Peyer's patch (tissue), 4 donors: ENCODE measurements at regions not wholly inside any gene's neighbourhood (a gene's known extent, or its start where the extent isn't known, plus 50 kb on each side); places are given as distances from the start of the nearest gene placed in this dataset.

Experiments used
- DNase-seq, 3 donors: peaks; one replicate each; pipeline ENCODE4 v3.0.0-alpha.2; 2017 to 2019
- H3K27ac ChIP-seq, 4 donors: fragments of 200-600 bp; sonication (generic); one replicate each; pipeline ENCODE4 v1.5.1; 2016 to 2019
- H3K27me3 ChIP-seq, 2 donors: fragments of 200-600 bp; sonication (generic); one replicate each; pipeline ENCODE4 v1.5.1; 2019
- H3K36me3 ChIP-seq, 3 donors: fragments of 200-600 bp; sonication (generic); one replicate each; pipeline ENCODE4 v1.5.1; 2016 to 2019
- H3K4me1 ChIP-seq, 4 donors: fragments of 200-600 bp; sonication (generic); one replicate each; pipeline ENCODE4 v1.5.1; 2016 to 2019
- H3K4me3 ChIP-seq, 4 donors: fragments of 200-600 bp; sonication (generic); 1 replicate in 3 of 4; 2 replicates in 1 of 4; pipeline ENCODE4 v1.5.1; 2016 to 2019; ENCODE audit warnings: mild to moderate bottlenecking in 1 of 4
- H3K9me3 ChIP-seq, 4 donors: fragments of 200-600 bp; sonication (generic); one replicate each; pipeline ENCODE4 v1.5.1; 2016 to 2019; ENCODE audit warnings: mild to moderate bottlenecking in 1 of 4
- POLR2A ChIP-seq, 2 donors: fragments of 450-650 bp; IDR thresholded peaks; one replicate each; pipeline ENCODE4 v1.5.1; 2017; ENCODE audit warnings: antibody characterized with exemption in 2 of 2, mild to moderate bottlenecking in 2 of 2, moderate library complexity in 2 of 2
- TF ChIP-seq, protein P1 (sequence below), 6 experiments: fragments of 450-650 bp in 4 of 6; fragments of 200-600 bp in 2 of 6; sonication (generic) in 1 of 6; IDR thresholded peaks; one replicate each; pipeline ENCODE4 v1.5.1; 2017 to 2019; ENCODE audit warnings: antibody characterized with exemption in 6 of 6, mild to moderate bottlenecking in 3 of 6, moderate library complexity in 1 of 6

DNA sequence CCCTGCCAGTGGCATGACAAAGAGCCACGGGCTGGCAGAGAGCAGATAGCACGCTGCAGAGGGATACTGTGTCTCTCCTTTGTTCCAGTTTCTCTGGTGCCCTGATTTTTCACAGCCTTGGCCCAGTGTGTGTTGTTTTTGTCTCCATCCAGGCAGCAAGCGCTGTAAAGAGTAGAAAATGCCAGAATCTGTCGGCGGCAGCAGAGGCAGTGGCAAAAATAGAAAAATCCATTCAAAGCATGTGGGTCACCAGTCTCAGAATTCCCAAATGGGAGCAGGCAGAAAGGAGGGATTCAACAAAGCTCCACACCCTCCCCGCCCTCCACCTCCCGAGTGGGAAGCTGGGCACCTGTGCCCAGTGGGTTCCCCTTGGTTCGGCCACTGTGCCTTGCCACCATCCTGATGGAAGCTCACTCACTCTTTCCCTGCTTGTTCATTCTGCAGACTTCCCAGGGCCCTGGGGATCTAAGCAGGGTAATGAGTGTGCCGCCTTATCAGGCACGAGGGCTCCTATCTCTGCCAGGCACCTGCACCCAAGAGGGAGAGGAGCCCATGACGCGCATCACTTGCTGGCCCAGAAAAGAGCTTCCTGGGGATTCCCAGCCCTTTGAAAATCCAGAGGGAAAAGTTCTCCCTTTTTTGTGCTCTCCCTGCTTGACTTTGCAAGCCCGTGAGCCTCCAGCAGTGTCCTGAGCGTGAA lies 416.9 kb downstream of the IRS2 start:
- no peak for DNase-seq
- Histone ChIP-seq H3K27me3 (no peaks in the 10 kb centered on the region), H3K4me3 (no peak overlapping the region), H3K36me3 (no peaks in the 10 kb centered on the region), H3K4me1 (no peaks in the 10 kb centered on the region), H3K9me3 (no peaks in the 10 kb centered on the region), H3K27ac (no peak overlapping the region)
- TF ChIP-seq, protein P1, sequence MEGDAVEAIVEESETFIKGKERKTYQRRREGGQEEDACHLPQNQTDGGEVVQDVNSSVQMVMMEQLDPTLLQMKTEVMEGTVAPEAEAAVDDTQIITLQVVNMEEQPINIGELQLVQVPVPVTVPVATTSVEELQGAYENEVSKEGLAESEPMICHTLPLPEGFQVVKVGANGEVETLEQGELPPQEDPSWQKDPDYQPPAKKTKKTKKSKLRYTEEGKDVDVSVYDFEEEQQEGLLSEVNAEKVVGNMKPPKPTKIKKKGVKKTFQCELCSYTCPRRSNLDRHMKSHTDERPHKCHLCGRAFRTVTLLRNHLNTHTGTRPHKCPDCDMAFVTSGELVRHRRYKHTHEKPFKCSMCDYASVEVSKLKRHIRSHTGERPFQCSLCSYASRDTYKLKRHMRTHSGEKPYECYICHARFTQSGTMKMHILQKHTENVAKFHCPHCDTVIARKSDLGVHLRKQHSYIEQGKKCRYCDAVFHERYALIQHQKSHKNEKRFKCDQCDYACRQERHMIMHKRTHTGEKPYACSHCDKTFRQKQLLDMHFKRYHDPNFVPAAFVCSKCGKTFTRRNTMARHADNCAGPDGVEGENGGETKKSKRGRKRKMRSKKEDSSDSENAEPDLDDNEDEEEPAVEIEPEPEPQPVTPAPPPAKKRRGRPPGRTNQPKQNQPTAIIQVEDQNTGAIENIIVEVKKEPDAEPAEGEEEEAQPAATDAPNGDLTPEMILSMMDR (IDR thresholded peaks at IDR 0.05): no peak
- TF ChIP-seq POLR2A (IDR thresholded peaks at IDR 0.05): no peak

DNA sequence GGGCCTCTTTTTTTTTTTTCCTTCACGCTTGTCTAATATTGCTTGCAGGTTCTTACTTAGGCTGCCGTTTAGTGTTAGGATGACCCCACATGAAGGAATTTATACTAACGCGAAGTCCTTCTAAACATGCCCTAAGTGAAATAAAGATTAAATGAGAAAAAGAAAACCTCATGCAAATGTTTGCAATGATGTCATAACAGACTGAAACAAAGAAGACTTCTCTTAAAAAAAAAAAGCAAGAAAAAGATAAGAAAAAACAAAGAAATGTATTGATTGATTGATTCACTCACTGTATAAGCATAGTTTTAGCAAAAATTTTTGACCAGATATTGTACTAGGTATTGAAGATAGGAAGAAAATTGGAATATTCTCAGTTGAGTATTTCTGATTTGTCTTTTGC lies 418.2 kb downstream of the IRS2 start:
- Histone ChIP-seq H3K27ac (no peak overlapping the region), H3K36me3 (no peaks in the 10 kb centered on the region), H3K4me1 (no peaks in the 10 kb centered on the region), H3K27me3 (no peaks in the 10 kb centered on the region), H3K4me3 (no peak overlapping the region), H3K9me3 (no peaks in the 10 kb centered on the region)
- no peak for DNase-seq
- TF ChIP-seq POLR2A (IDR thresholded peaks at IDR 0.05): no peak
- TF ChIP-seq, protein P1 (IDR thresholded peaks at IDR 0.05): no peak

DNA sequence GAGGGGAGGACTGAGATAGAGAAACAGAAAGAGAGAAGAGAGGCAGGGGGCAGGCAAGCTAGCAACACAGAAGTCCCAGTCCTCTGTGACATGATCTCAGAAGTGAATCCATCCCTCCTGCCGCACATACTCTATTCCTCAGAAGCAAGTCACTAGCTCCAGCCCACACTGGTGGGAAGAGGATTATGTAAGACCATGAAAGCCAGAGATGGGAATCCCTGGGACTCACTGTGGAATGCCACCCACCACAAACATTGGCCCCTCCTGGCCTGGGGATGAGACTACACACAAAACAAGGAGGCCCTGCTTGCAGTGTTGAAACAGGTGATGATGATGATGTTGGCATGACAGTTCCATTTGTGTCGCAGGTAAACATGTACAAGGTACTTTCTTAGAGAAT lies 419.9 kb downstream of the IRS2 start:
- no peaks in the 10 kb centered on the region for H3K27me3 ChIP-seq
- H3K36me3 ChIP-seq: no peaks in the 10 kb centered on the region
- H3K4me3 ChIP-seq: no peak overlapping the region
- no peaks in the 10 kb centered on the region for H3K9me3 ChIP-seq
- H3K27ac ChIP-seq: no peak overlapping the region
- H3K4me1 ChIP-seq: no peaks in the 10 kb centered on the region
- TF ChIP-seq POLR2A (IDR thresholded peaks at IDR 0.05): no peak
- TF ChIP-seq, protein P1 (IDR thresholded peaks at IDR 0.05): no peak
- no peak for DNase-seq

DNA sequence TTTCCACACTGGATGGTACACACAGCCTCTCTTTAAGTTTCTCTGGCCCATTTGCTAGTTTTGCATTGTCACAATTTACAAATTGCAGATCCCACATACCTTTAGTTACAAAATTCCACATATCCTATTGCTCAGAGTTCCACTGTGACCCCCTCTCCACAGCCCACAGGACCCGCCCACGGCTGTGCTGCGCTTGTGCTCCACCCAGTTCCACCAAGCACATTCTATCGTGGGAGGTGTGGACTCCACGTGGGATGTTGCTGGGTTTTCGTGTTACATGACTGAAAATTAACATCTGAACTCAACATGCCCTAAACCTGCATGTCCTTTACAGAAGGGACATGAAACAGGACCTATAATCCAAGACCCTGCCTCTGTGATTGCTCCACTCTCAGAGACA lies 423.0 kb downstream of the IRS2 start:
- Histone ChIP-seq H3K27ac (no peak overlapping the region), H3K36me3 (no peaks in the 10 kb centered on the region), H3K4me1 (no peaks in the 10 kb centered on the region), H3K4me3 (no peak overlapping the region), H3K9me3 (no peaks in the 10 kb centered on the region), H3K27me3 (no peaks in the 10 kb centered on the region)
- DNase-seq: no peak
- TF ChIP-seq, protein P1 (IDR thresholded peaks at IDR 0.05): no peak
- no peak for TF ChIP-seq POLR2A (IDR thresholded peaks at IDR 0.05)

DNA sequence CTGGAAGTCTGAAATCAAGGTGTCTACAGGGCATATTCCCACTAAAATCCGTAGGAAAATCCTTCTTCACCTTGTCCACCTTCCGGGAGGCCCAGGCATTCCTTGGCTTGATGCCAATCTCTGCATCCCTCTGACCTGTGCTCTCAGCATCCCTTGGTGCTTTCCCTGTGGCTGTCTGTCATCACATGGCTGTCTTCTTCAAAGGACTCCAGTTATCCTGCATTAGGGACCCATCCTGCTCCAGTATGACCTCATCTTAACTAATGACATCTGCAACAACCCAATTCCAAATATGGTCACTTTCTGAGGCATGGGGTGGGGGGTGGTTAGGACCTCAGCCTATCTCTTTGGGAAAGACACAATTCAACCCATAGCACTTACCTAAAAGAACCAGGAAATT lies 423.8 kb downstream of the IRS2 start:
- no peak for DNase-seq
- H3K4me3 ChIP-seq: no peak overlapping the region
- H3K4me1 ChIP-seq: no peaks in the 10 kb centered on the region
- H3K27ac ChIP-seq: no peak overlapping the region
- H3K27me3 ChIP-seq: no peaks in the 10 kb centered on the region
- no peak for TF ChIP-seq POLR2A (IDR thresholded peaks at IDR 0.05)
- TF ChIP-seq, protein P1 (IDR thresholded peaks at IDR 0.05): no peak
- no peaks in the 10 kb centered on the region for H3K36me3 ChIP-seq
- H3K9me3 ChIP-seq: no peaks in the 10 kb centered on the region
